ENCODE measurements at regions not wholly inside any gene's neighbourhood (a gene's known extent, or its start where the extent isn't known, plus 50 kb on each side); places are given as distances from the start of the nearest gene placed in this dataset.

- DNase-seq = no peak
These were observed 170.7 kb downstream of the NEBL start for GRCh38 chr10:20726381-20726780.

GRCh38 chr10:20714979-20715378, 182.1 kb downstream of the NEBL start:
- DNase-seq = no peak

GRCh38 chr10:20714518-20714917, 182.6 kb downstream of the NEBL start:
- DNase-seq = no peak

- peak; percentile 1 for DNase-seq
These were observed 183.7 kb downstream of the NEBL start for GRCh38 chr10:20713420-20713819.

- DNase-seq = no peak
These were observed 184.3 kb downstream of the NEBL start for GRCh38 chr10:20712774-20713173.

GRCh38 chr10:20709708-20710107, 187.4 kb downstream of the NEBL start:
- DNase-seq = peak; percentile 83

- DNase-seq = no peak
These were observed 188.8 kb downstream of the NEBL start for GRCh38 chr10:20708305-20708704.

GRCh38 chr10:20707251-20707650, 189.9 kb downstream of the NEBL start:
- DNase-seq = no peak

GRCh38 chr10:20698837-20699236, 198.3 kb downstream of the NEBL start:
- no peak for DNase-seq

GRCh38 chr10:20694296-20694695, 202.8 kb downstream of the NEBL start:
- DNase-seq = no peak

GRCh38 chr10:20688797-20689544, 208.1 kb downstream of the NEBL start:
- no peak for DNase-seq

GRCh38 chr10:20686015-20686635, 211.0 kb downstream of the NEBL start:
- no peak for DNase-seq

GRCh38 chr10:20685462-20685861, 211.6 kb downstream of the NEBL start:
- no peak for DNase-seq

- DNase-seq = no peak
These were observed 213.8 kb downstream of the NEBL start for GRCh38 chr10:20683345-20683744.

- DNase-seq = no peak
These were observed 214.3 kb downstream of the NEBL start for GRCh38 chr10:20682782-20683181.

GRCh38 chr10:20677340-20677739, 219.8 kb downstream of the NEBL start:
- no peak for DNase-seq

- DNase-seq = peak; percentile 4
These were observed 222.2 kb downstream of the NEBL start for GRCh38 chr10:20674926-20675325.

GRCh38 chr10:20673175-20673574, 223.9 kb downstream of the NEBL start:
- DNase-seq = no peak

- DNase-seq = no peak
These were observed 224.4 kb downstream of the NEBL start for GRCh38 chr10:20672741-20673140.

- DNase-seq = no peak
These were observed 226.5 kb downstream of the NEBL start for GRCh38 chr10:20670579-20670978.

- no peak for DNase-seq
These were observed 228.1 kb downstream of the NEBL start for GRCh38 chr10:20668985-20669384.

GRCh38 chr10:20662742-20663141, 234.4 kb downstream of the NEBL start:
- peak; percentile 10 for DNase-seq

- no peak for DNase-seq
These were observed 237.9 kb downstream of the NEBL start for GRCh38 chr10:20659225-20659624.

GRCh38 chr10:20658158-20658557, 239.0 kb downstream of the NEBL start:
- no peak for DNase-seq

GRCh38 chr10:20656886-20657285, 240.2 kb downstream of the NEBL start:
- DNase-seq = no peak
